RWPE2 (cell line): ENCODE measurements at regions not wholly inside any gene's neighbourhood (a gene's known extent, or its start where the extent isn't known, plus 50 kb on each side); places are given as distances from the start of the nearest gene placed in this dataset.

Experiments
- ATAC-seq: fragments of 200-7000 bp; cut with Tn5 transposase; 3 replicates; pipeline ENCODE4 v1.9.1; 2021; ENCODE audit warnings: low read depth
- DNase-seq: peaks from one replicate; pipeline ENCODE4 v3.0.0-alpha.2; 2020; ENCODE audit warnings: low spot score
- H3K27ac ChIP-seq: fragments of 450-650 bp; 2 replicates; pipeline ENCODE4 v1.5.1; 2017; ENCODE audit warnings: mild to moderate bottlenecking; ENCODE audit not compliant: poor library complexity, severe bottlenecking
- H3K27me3 ChIP-seq: fragments of 250-450 bp; sonication (Bioruptor Pico); 2 replicates; pipeline ENCODE4 v1.5.1; 2021; ENCODE audit warnings: mild to moderate bottlenecking, moderate library complexity; ENCODE audit not compliant: insufficient read depth, poor library complexity, severe bottlenecking
- H3K36me3 ChIP-seq: fragments of 250-450 bp; sonication (Bioruptor Pico); 2 replicates; pipeline ENCODE4 v1.5.1; 2020; ENCODE audit warnings: low read depth, mild to moderate bottlenecking, moderate library complexity
- H3K4me1 ChIP-seq: fragments of 250-450 bp; sonication (Bioruptor Pico); 2 replicates; pipeline ENCODE4 v1.5.1; 2021; ENCODE audit warnings: mild to moderate bottlenecking, moderate library complexity; ENCODE audit not compliant: insufficient read depth, poor library complexity, severe bottlenecking
- H3K4me3 ChIP-seq: fragments of 250-450 bp; sonication (Bioruptor Pico); 2 replicates; pipeline ENCODE4 v1.5.1; 2021; ENCODE audit warnings: mild to moderate bottlenecking, moderate library complexity; ENCODE audit not compliant: severe bottlenecking
- H3K9me3 ChIP-seq: fragments of 250-450 bp; sonication (Bioruptor Pico); 2 replicates; pipeline ENCODE4 v1.5.1; 2021; ENCODE audit warnings: mild to moderate bottlenecking, moderate library complexity; ENCODE audit not compliant: severe bottlenecking
- CTCF ChIP-seq: fragments of 450-650 bp; IDR thresholded peaks from one replicate; pipeline ENCODE4 v1.5.1; 2017; ENCODE audit warnings: mild to moderate bottlenecking, moderate library complexity; ENCODE audit not compliant: poor library complexity, severe bottlenecking

- no peaks in the 10 kb centered on the region for H3K4me1 ChIP-seq
These were observed 1195.1 kb downstream of the PCDH18 start for GRCh38 chr4:136337216-136337615.

GRCh38 chr4:136336479-136336878, 1195.8 kb downstream of the PCDH18 start:
- Histone ChIP-seq H3K4me1 (no peaks in the 10 kb centered on the region), H3K27ac (no peak overlapping the region), H3K4me3 (no peak overlapping the region), H3K9me3 (no peaks in the 10 kb centered on the region), H3K27me3 (no peaks in the 10 kb centered on the region), H3K36me3 (no peaks in the 10 kb centered on the region)
- no peak for DNase-seq
- ATAC-seq = no peak
- TF ChIP-seq CTCF = no peak

More at GRCh38 chr4:136337216-136337615, 1195.1 kb downstream of the PCDH18 start:
- H3K36me3 ChIP-seq = no peaks in the 10 kb centered on the region
- no peaks in the 10 kb centered on the region for H3K27me3 ChIP-seq
- no peak overlapping the region for H3K4me3 ChIP-seq
- no peak overlapping the region for H3K27ac ChIP-seq
- ATAC-seq = no peak
- no peaks in the 10 kb centered on the region for H3K9me3 ChIP-seq
- no peak for DNase-seq
- TF ChIP-seq CTCF = no peak

- no peak for DNase-seq
- ATAC-seq = peak; percentile 79
- TF ChIP-seq CTCF = peak; percentile 42
These were observed 1203.1 kb downstream of the PCDH18 start for GRCh38 chr4:136329042-136329662.

GRCh38 chr4:136328131-136328530, 1204.2 kb downstream of the PCDH18 start:
- H3K4me3 ChIP-seq = no peak overlapping the region
- ATAC-seq (no peak), DNase-seq (no peak)
- no peak overlapping the region for H3K27ac ChIP-seq
- TF ChIP-seq CTCF = no peak
- no peaks in the 10 kb centered on the region for H3K36me3 ChIP-seq
- no peaks in the 10 kb centered on the region for H3K9me3 ChIP-seq
- no peaks in the 10 kb centered on the region for H3K27me3 ChIP-seq
- no peaks in the 10 kb centered on the region for H3K4me1 ChIP-seq

More at GRCh38 chr4:136329042-136329662, 1203.1 kb downstream of the PCDH18 start:
- no peaks in the 10 kb centered on the region for H3K27me3 ChIP-seq
- no peaks in the 10 kb centered on the region for H3K9me3 ChIP-seq
- H3K27ac ChIP-seq = no peak overlapping the region
- H3K4me3 ChIP-seq = no peak overlapping the region
- no peaks in the 10 kb centered on the region for H3K36me3 ChIP-seq
- no peaks in the 10 kb centered on the region for H3K4me1 ChIP-seq

- Histone ChIP-seq H3K36me3 (no peaks in the 10 kb centered on the region), H3K4me3 (no peak overlapping the region), H3K4me1 (peaks cover 15% of the 10 kb centered on the region), H3K27me3 (no peaks in the 10 kb centered on the region), H3K27ac (peak overlapping the region; percentile 83), H3K9me3 (no peaks in the 10 kb centered on the region)
- DNase-seq = no peak
- ATAC-seq = peak; percentile 43; the same call in 2 of the 3 replicates
- TF ChIP-seq CTCF = no peak
These were observed 1211.9 kb downstream of the PCDH18 start for GRCh38 chr4:136320465-136320813.
